Astrocyte of the spinal cord (primary cell): ENCODE measurements at regions not wholly inside any gene's neighbourhood (a gene's known extent, or its start where the extent isn't known, plus 50 kb on each side); places are given as distances from the start of the nearest gene placed in this dataset.

Experiments used
- DNase-seq: peaks from one replicate; pipeline ENCODE4 v3.0.0; 2011; ENCODE audit warnings: low read depth, low spot score
- H3K4me3 ChIP-seq: 2 replicates; pipeline ENCODE4 v1.5.1; 2011; ENCODE audit warnings: low read depth, mild to moderate bottlenecking, low read length, moderate library complexity
- CTCF ChIP-seq: IDR thresholded peaks from 2 replicates; pipeline ENCODE4 v1.5.1; 2012; ENCODE audit warnings: low read depth, mild to moderate bottlenecking, low read length, inconsistent platforms
- in situ Hi-C: cut with HindIII; loops from 2 replicates; pipeline ENCODE4 v1.10.0; 2017; ENCODE audit warnings: low sequenced_read_pairs

DNA sequence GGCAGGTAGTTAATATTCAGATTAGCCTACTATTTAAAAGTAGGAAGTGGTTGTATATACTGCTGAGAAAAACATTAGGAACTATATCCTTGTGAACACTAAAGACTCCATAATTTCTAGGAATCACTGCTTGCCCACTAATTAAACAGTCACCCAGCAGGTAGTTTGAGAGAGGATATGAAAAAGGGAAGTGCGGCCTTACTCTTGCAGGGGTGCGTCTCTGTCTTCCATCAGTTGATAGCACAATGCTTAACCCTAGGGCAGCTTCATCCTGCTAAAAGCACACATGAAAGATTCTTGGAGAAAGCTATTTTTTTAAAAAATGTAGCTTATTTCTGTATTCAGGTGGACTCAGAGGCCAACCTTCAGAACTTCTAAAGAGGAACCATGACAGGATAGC, 53.1 kb upstream of the ATP5MC3 start:
- TF ChIP-seq CTCF = no peak
- DNase-seq = no peak
- no peak overlapping the region for H3K4me3 ChIP-seq
- in situ Hi-C loops = no loop called here

DNA sequence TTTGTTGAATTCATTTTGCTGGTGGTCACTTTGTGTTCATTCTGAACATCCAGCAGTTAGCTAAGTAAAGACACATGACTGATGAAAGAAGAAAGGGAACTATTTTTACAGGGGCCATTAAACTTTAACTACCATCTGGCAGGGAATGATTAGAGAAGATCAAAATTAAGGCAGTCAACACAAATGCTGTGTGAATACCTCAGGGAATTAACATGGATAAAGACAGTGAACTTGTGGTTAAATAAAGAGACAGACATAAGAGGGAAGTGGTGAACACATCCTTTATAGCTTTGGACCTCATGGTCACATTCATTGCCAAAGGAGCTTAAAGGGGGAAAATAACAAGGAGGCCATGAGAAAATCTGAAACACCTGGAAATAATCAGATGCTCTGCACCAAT, 52.6 kb upstream of the ATP5MC3 start:
- no peak overlapping the region for H3K4me3 ChIP-seq
- in situ Hi-C loops = no loop called here
- no peak for DNase-seq
- TF ChIP-seq CTCF = no peak

DNA sequence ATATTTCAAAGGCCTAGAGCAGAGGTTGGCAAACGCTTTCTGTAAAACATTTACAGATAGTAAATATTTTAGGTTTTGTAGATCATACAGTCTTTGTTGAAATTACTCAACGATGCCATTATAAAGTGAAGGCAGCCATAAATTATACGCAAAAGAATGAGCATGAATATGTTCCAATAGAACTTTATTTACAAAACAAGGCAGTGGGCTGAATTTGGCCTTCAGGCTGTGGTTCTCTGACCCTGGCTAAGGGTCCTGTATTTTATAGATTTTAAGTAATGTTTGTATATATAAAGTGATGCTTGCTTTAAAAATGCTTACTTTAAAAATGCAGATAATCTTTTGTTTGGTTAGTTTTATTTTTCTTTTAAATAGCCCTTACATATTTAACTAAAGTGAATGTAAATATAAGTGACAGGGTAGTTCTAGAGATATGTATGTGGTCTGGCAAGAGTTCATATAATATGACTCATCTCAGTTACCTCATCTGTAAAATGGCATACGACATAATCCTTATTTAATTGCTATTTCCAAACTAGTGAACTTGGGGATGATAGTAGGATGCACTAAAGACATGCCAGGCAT, 51.7 kb upstream of the ATP5MC3 start:
- H3K4me3 ChIP-seq = no peak overlapping the region
- TF ChIP-seq CTCF = no peak
- in situ Hi-C loops = no loop called here
- peak; percentile 61 for DNase-seq
